ENCODE measurements at regions not wholly inside any gene's neighbourhood (a gene's known extent, or its start where the extent isn't known, plus 50 kb on each side); places are given as distances from the start of the nearest gene placed in this dataset.

- no peak for DNase-seq (ENCODE audit: low spot score)
Measured at GRCh38 chr6:53413326-53413725, 64.6 kb upstream of the ELOVL5 start.

GRCh38 chr6:53412751-53413150, 64.0 kb upstream of the ELOVL5 start:
- DNase-seq (ENCODE audit: low spot score): no peak

GRCh38 chr6:53412021-53412715, 63.4 kb upstream of the ELOVL5 start:
- DNase-seq (ENCODE audit: low spot score): no peak

GRCh38 chr6:53411451-53411850, 62.7 kb upstream of the ELOVL5 start:
- DNase-seq (ENCODE audit: low spot score): no peak

GRCh38 chr6:53410508-53411258, 61.9 kb upstream of the ELOVL5 start:
- peak; percentile 69 for DNase-seq (ENCODE audit: low spot score)

GRCh38 chr6:53408826-53409225, 60.1 kb upstream of the ELOVL5 start:
- DNase-seq (ENCODE audit: low spot score): no peak

- DNase-seq (ENCODE audit: low spot score): peak; percentile 28
Measured at GRCh38 chr6:53399027-53399344, 50.2 kb upstream of the ELOVL5 start.

GRCh38 chr6:53398247-53399026, 49.7 kb upstream of the ELOVL5 start:
- DNase-seq (ENCODE audit: low spot score): no peak

Measured in COLO829 (cell line).